ENCODE measurements at regions not wholly inside any gene's neighbourhood (a gene's known extent, or its start where the extent isn't known, plus 50 kb on each side); places are given as distances from the start of the nearest gene placed in this dataset.

GRCh38 chr13:44814836-44815235, 174.4 kb downstream of the NUFIP1 start:
- H3K36me3 ChIP-seq (ENCODE audit: control insufficient read depth in 4 of 4, insufficient read depth in 3 of 4, low read depth in 1 of 4, low read length in 3 of 4), result no peaks in the 10 kb centered on the region
- no peak for DNase-seq (ENCODE audit: low spot score)
- H3K9ac ChIP-seq (ENCODE audit: low read depth in 1 of 2, low read length in 2 of 2), result no peak overlapping the region
- no peak overlapping the region for H3K4me3 ChIP-seq (ENCODE audit: low read depth in 1 of 3, low read length in 3 of 3)
- no peaks in the 10 kb centered on the region for H3K27me3 ChIP-seq (ENCODE audit: control insufficient read depth in 4 of 4, insufficient read depth in 4 of 4, low read length in 3 of 4)
- no peaks in the 10 kb centered on the region for H3K4me1 ChIP-seq (ENCODE audit: control insufficient read depth in 4 of 4, insufficient read depth in 4 of 4, low read length in 3 of 4)
- H3K27ac ChIP-seq (ENCODE audit: low read depth in 1 of 2, low read length in 2 of 2), result no peak overlapping the region
- WGBS, result 86% methylated on average over 2 of the region's 2 CpGs
- TF ChIP-seq TAF1 (conservative IDR thresholded peaks at IDR 0.05) (no peak), FOXA1 (IDR thresholded peaks at IDR 0.05) (no peak), HNF4A (conservative IDR thresholded peaks at IDR 0.05) (no peak), RAD21 (IDR thresholded peaks at IDR 0.05) (no peak), EGR1 (IDR thresholded peaks at IDR 0.05; ENCODE audit: low read depth in 2 of 2) (no peak), SP1 (IDR thresholded peaks at IDR 0.05) (no peak)
- H3K9me3 ChIP-seq (ENCODE audit: control insufficient read depth in 4 of 4, low read length in 3 of 4), result no peaks in the 10 kb centered on the region

- no peaks in the 10 kb centered on the region for H3K27me3 ChIP-seq (ENCODE audit: control insufficient read depth in 4 of 4, insufficient read depth in 4 of 4, low read length in 3 of 4)
- TF ChIP-seq TAF1 (conservative IDR thresholded peaks at IDR 0.05) (no peak), EGR1 (IDR thresholded peaks at IDR 0.05; ENCODE audit: low read depth in 2 of 2) (no peak), JUND (IDR thresholded peaks at IDR 0.05) (no peak), RXRA (IDR thresholded peaks at IDR 0.05) (no peak), YY1 (IDR thresholded peaks at IDR 0.05) (no peak), REST (IDR thresholded peaks at IDR 0.05) (no peak)
- H3K4me1 ChIP-seq (ENCODE audit: control insufficient read depth in 4 of 4, insufficient read depth in 4 of 4, low read length in 3 of 4), result no peaks in the 10 kb centered on the region
- no peak overlapping the region for H3K9ac ChIP-seq (ENCODE audit: low read depth in 1 of 2, low read length in 2 of 2)
- WGBS, result 86% methylated on average over 2 of the region's 2 CpGs
- no peak overlapping the region for H3K4me3 ChIP-seq (ENCODE audit: low read depth in 1 of 3, low read length in 3 of 3)
- no peaks in the 10 kb centered on the region for H3K36me3 ChIP-seq (ENCODE audit: control insufficient read depth in 4 of 4, insufficient read depth in 3 of 4, low read depth in 1 of 4, low read length in 3 of 4)
- H3K9me3 ChIP-seq (ENCODE audit: control insufficient read depth in 4 of 4, low read length in 3 of 4), result no peaks in the 10 kb centered on the region
- no peak overlapping the region for H3K27ac ChIP-seq (ENCODE audit: low read depth in 1 of 2, low read length in 2 of 2)
- no peak for DNase-seq (ENCODE audit: low spot score)
Measured at GRCh38 chr13:44814161-44814560, 175.1 kb downstream of the NUFIP1 start.

GRCh38 chr13:44812818-44813217, 176.5 kb downstream of the NUFIP1 start:
- Histone ChIP-seq H3K27me3 (ENCODE audit: control insufficient read depth in 4 of 4, insufficient read depth in 4 of 4, low read length in 3 of 4) (no peaks in the 10 kb centered on the region), H3K4me1 (ENCODE audit: control insufficient read depth in 4 of 4, insufficient read depth in 4 of 4, low read length in 3 of 4) (no peaks in the 10 kb centered on the region), H3K9me3 (ENCODE audit: control insufficient read depth in 4 of 4, low read length in 3 of 4) (no peaks in the 10 kb centered on the region), H3K27ac (ENCODE audit: low read depth in 1 of 2, low read length in 2 of 2) (no peak overlapping the region), H3K36me3 (ENCODE audit: control insufficient read depth in 4 of 4, insufficient read depth in 3 of 4, low read depth in 1 of 4, low read length in 3 of 4) (no peaks in the 10 kb centered on the region), H3K9ac (ENCODE audit: low read depth in 1 of 2, low read length in 2 of 2) (no peak overlapping the region), H3K4me3 (ENCODE audit: low read depth in 1 of 3, low read length in 3 of 3) (no peak overlapping the region)
- TF ChIP-seq REST (IDR thresholded peaks at IDR 0.05) (no peak), FOXA1 (IDR thresholded peaks at IDR 0.05) (no peak), MAX (IDR thresholded peaks at IDR 0.05) (no peak), YY1 (IDR thresholded peaks at IDR 0.05) (no peak), SP1 (IDR thresholded peaks at IDR 0.05) (no peak), RXRA (IDR thresholded peaks at IDR 0.05) (no peak), JUND (IDR thresholded peaks at IDR 0.05) (no peak), TAF1 (conservative IDR thresholded peaks at IDR 0.05) (no peak)
- DNase-seq (ENCODE audit: low spot score), result no peak
- 63% methylated on average over 3 of the region's 3 CpGs for WGBS

All from liver (tissue), 7 donors.